Glutamatergic neuron (in vitro differentiated cells): ENCODE measurements at regions not wholly inside any gene's neighbourhood (a gene's known extent, or its start where the extent isn't known, plus 50 kb on each side); places are given as distances from the start of the nearest gene placed in this dataset.

Source experiments
- DNase-seq: peaks from one replicate; pipeline ENCODE4 v3.0.0; 2022
- H3K27ac Mint-ChIP-seq: one replicate; pipeline ENCODE4 v1.8.0; 2020; ENCODE audit warnings: mild to moderate bottlenecking, mixed read lengths, inconsistent platforms; ENCODE audit not compliant: unreplicated experiment
- H3K27me3 Mint-ChIP-seq: one replicate; pipeline ENCODE4 v1.8.0; 2020; ENCODE audit warnings: mild to moderate bottlenecking, moderate library complexity, mixed read lengths, inconsistent platforms; ENCODE audit not compliant: unreplicated experiment
- H3K36me3 Mint-ChIP-seq: one replicate; pipeline ENCODE4 v1.8.0; 2020; ENCODE audit warnings: mild to moderate bottlenecking, mixed read lengths, inconsistent platforms; ENCODE audit not compliant: unreplicated experiment
- H3K4me1 Mint-ChIP-seq: one replicate; pipeline ENCODE4 v1.8.0; 2020; ENCODE audit warnings: mild to moderate bottlenecking, low read depth, mixed read lengths, inconsistent platforms; ENCODE audit not compliant: unreplicated experiment
- H3K4me3 Mint-ChIP-seq: one replicate; pipeline ENCODE4 v1.8.0; 2020; ENCODE audit warnings: mild to moderate bottlenecking, mixed read lengths, inconsistent platforms; ENCODE audit not compliant: unreplicated experiment
- H3K9me3 Mint-ChIP-seq: one replicate; pipeline ENCODE4 v1.8.0; 2020; ENCODE audit warnings: mild to moderate bottlenecking, moderate library complexity, mixed read lengths, inconsistent platforms; ENCODE audit not compliant: unreplicated experiment
- TF ChIP-seq, protein P1 (sequence below): fragments of 200-600 bp; sonication (generic); IDR thresholded peaks from one replicate; pipeline ENCODE4 v1.5.0; 2021; ENCODE audit not compliant: partially characterized antibody, unreplicated experiment

- peaks cover 4% of the 10 kb centered on the region for H3K9me3 Mint-ChIP-seq
- H3K27me3 Mint-ChIP-seq: peaks cover 9% of the 10 kb centered on the region
- H3K4me3 Mint-ChIP-seq: no peak overlapping the region
- H3K27ac Mint-ChIP-seq: no peak overlapping the region
- TF ChIP-seq, protein P1, sequence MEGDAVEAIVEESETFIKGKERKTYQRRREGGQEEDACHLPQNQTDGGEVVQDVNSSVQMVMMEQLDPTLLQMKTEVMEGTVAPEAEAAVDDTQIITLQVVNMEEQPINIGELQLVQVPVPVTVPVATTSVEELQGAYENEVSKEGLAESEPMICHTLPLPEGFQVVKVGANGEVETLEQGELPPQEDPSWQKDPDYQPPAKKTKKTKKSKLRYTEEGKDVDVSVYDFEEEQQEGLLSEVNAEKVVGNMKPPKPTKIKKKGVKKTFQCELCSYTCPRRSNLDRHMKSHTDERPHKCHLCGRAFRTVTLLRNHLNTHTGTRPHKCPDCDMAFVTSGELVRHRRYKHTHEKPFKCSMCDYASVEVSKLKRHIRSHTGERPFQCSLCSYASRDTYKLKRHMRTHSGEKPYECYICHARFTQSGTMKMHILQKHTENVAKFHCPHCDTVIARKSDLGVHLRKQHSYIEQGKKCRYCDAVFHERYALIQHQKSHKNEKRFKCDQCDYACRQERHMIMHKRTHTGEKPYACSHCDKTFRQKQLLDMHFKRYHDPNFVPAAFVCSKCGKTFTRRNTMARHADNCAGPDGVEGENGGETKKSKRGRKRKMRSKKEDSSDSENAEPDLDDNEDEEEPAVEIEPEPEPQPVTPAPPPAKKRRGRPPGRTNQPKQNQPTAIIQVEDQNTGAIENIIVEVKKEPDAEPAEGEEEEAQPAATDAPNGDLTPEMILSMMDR: no peak
- H3K4me1 Mint-ChIP-seq: no peaks in the 10 kb centered on the region
- H3K36me3 Mint-ChIP-seq: no peaks in the 10 kb centered on the region
- no peak for DNase-seq
Observed at GRCh38 chr10:70981936-70982335, 93.6 kb upstream of the PCBD1 start.

DNA sequence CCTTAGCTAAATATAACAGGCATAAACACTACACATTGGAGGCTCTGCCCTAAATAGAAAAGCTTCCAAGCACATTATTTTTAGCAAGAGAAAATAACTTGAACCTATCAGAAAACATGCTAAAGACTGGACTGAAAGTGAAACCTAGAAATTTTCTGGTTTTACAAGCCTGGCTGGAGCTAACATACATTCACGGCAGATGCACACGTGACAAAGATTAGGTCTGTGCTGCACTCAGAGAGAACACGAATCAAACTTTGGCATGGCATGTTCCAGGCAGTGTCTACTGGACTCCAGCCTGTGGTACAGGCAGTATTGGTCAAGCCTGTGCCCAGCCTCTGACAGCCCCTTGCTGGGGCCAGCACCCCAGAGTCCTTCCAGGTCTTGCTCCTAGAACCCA, 94.1 kb upstream of the PCBD1 start:
- no peak overlapping the region for H3K4me3 Mint-ChIP-seq
- no peaks in the 10 kb centered on the region for H3K4me1 Mint-ChIP-seq
- TF ChIP-seq, protein P1: no peak
- no peak for DNase-seq
- H3K27ac Mint-ChIP-seq: no peak overlapping the region
- no peaks in the 10 kb centered on the region for H3K36me3 Mint-ChIP-seq
- H3K27me3 Mint-ChIP-seq: peaks cover 9% of the 10 kb centered on the region
- H3K9me3 Mint-ChIP-seq: peaks cover 5% of the 10 kb centered on the region

GRCh38 chr10:70984986-70985722, 96.8 kb upstream of the PCBD1 start:
- H3K36me3 Mint-ChIP-seq: no peaks in the 10 kb centered on the region

GRCh38 chr10:70985824-70986622, 97.7 kb upstream of the PCBD1 start:
- Mint-ChIP-seq H3K27me3 (peaks cover 8% of the 10 kb centered on the region), H3K4me3 (no peak overlapping the region), H3K9me3 (peaks cover 3% of the 10 kb centered on the region), H3K4me1 (no peaks in the 10 kb centered on the region), H3K27ac (no peak overlapping the region), H3K36me3 (no peaks in the 10 kb centered on the region)
- TF ChIP-seq, protein P1: no peak
- DNase-seq: no peak

More at GRCh38 chr10:70984986-70985722, 96.8 kb upstream of the PCBD1 start:
- TF ChIP-seq, protein P1: no peak
- H3K27me3 Mint-ChIP-seq: peaks cover 6% of the 10 kb centered on the region
- no peaks in the 10 kb centered on the region for H3K4me1 Mint-ChIP-seq
- H3K27ac Mint-ChIP-seq: no peak overlapping the region
- H3K4me3 Mint-ChIP-seq: no peak overlapping the region
- no peak for DNase-seq
- peaks cover 3% of the 10 kb centered on the region for H3K9me3 Mint-ChIP-seq

- peaks cover 8% of the 10 kb centered on the region for H3K27me3 Mint-ChIP-seq
Observed at GRCh38 chr10:70986623-70986950, 98.2 kb upstream of the PCBD1 start.

More at GRCh38 chr10:70986623-70986950, 98.2 kb upstream of the PCBD1 start:
- no peak for DNase-seq
- Mint-ChIP-seq H3K4me3 (no peak overlapping the region), H3K9me3 (peaks cover 3% of the 10 kb centered on the region), H3K36me3 (no peaks in the 10 kb centered on the region), H3K27ac (no peak overlapping the region), H3K4me1 (no peaks in the 10 kb centered on the region)
- TF ChIP-seq, protein P1: no peak
